Fibroblast of upper back skin (primary cell): ENCODE measurements at regions not wholly inside any gene's neighbourhood (a gene's known extent, or its start where the extent isn't known, plus 50 kb on each side); places are given as distances from the start of the nearest gene placed in this dataset.

Experiments
- DNase-seq: peaks from one replicate; pipeline ENCODE4 v3.0.0-alpha.2; 2013

DNA sequence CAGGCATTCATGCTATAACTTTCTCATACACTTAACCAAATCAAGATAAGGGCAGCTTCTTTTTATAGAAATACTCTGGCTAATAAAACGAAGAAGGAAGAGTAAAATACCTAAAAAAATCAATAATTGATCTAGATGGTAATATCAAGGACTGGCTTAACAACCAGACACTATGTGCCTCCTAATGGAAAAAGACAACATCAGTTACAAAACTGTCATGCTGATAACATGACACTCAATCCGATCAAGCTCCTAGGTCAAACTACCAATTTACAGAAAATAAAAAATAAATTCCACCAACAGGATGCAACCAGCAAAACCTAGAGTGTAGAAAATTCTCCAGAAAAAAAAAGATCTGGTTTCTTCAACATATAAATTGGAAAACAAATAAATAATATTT, 634.6 kb downstream of the IGSF11 start:
- no peak for DNase-seq

DNA sequence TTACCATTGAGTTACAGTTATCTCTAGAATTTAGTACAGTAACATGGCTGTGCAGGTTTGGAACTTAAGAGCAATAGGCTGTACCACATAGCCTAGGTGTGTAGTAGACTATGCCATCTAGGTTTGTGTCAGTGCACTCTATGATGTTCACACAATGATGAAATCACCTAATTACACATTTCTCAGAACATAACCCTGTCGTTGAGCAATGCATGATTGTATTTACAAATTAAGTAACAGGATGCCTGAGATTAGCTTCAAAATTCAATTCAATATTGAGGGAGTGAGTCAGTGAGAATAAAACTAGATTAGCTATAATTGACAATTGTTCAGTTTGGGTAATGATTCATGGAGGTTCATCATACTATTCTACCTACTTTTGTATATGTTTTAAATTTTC, 633.8 kb downstream of the IGSF11 start:
- no peak for DNase-seq

- no peak for DNase-seq
These were observed 632.8 kb downstream of the IGSF11 start for GRCh38 chr3:118401887-118402286.

- DNase-seq = no peak
These were observed 631.7 kb downstream of the IGSF11 start for GRCh38 chr3:118402971-118403370.

DNA sequence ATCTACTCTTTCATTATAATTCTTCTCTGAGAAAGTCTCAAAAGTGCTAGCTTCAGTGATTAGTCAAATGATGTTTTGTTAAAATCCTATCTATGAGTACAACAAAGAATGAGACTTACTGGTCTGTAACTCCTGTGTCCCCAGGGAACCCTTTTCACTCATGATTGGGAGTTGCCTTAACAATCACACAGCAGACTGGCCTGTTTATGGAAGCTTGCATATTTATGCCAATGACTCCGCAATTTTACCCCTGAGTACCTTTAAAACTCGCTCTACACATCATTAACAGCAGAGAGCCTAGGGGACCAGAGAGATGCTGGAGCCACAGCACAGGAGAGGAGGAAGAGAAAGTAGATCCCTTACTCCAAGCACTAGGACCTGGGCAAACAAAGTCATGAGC, 628.1 kb downstream of the IGSF11 start:
- no peak for DNase-seq

GRCh38 chr3:118408431-118408830, 626.2 kb downstream of the IGSF11 start:
- no peak for DNase-seq

GRCh38 chr3:118412503-118412902, 622.1 kb downstream of the IGSF11 start:
- DNase-seq = no peak

- no peak for DNase-seq
These were observed 609.3 kb downstream of the IGSF11 start for GRCh38 chr3:118425272-118425837.

GRCh38 chr3:118433825-118434224, 600.8 kb downstream of the IGSF11 start:
- no peak for DNase-seq

- DNase-seq = no peak
These were observed 598.7 kb downstream of the IGSF11 start for GRCh38 chr3:118435851-118436350.

DNA sequence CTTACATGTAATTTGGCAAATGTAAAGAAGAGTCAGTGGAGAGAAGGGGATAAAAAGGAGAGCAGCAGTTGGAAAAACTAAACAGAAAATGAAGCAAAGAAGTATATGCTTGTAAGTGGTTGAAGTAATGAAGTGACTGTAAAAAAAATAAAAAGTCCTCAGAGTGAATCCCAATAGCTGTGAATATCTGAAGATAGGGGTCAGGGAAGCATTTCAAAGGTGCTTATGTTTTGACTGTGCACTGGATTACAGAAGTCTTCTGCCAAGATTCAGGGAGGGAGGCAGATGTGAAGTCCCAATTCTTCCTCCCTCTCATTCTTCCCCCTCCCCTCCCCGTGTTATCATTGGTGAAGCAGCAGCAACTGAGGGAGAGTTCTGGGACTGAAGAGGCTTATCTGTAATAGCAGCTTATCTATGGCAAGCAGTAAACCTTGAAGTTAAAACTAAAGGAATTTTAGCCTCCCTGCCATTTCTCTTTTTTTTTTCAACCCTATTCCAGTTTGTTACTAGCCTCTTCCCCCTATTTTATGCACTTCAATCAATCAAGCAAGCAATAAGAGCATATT, 597.9 kb downstream of the IGSF11 start:
- no peak for DNase-seq

- no peak for DNase-seq
These were observed 589.6 kb downstream of the IGSF11 start for GRCh38 chr3:118445036-118445435.

GRCh38 chr3:118447339-118447738, 587.3 kb downstream of the IGSF11 start:
- no peak for DNase-seq

GRCh38 chr3:118466795-118467330, 567.8 kb downstream of the IGSF11 start:
- no peak for DNase-seq

GRCh38 chr3:118468801-118469200, 565.8 kb downstream of the IGSF11 start:
- DNase-seq = no peak

GRCh38 chr3:118472586-118472985, 562.1 kb downstream of the IGSF11 start:
- DNase-seq = no peak

GRCh38 chr3:118473343-118473742, 561.3 kb downstream of the IGSF11 start:
- no peak for DNase-seq

DNA sequence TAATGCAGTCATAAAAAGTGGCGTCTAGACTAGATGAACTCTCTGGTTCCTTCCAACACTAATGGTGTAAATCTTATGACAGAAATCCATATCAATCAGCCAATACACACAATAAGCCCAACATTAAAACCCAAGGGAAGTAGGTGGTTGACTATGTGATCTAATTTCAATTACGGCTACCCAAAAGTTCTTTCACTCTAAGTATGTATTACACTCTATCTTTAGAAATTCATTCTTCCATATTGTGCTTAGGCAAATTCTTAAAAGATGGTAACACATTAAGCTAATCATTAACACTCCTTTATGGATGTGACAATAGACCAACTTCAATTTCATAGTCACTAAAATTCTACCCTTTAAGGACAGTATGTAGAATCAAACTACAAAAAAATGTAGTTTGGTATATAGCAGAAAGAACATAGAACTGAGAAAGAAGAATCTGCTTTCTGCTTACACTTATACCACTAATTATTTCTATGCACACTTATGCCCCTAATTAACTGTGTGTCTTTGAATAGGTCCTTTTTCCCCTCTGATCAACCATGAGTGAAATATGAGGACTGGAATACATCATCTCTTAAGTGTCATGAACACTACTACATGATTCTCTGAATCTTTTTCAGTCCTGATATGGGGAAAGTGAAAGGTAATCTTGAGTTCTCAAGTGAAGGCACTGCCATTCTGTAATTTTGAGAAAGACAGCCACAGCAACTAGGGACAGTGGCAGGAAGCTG, 557.6 kb downstream of the IGSF11 start:
- no peak for DNase-seq

- DNase-seq = no peak
These were observed 556.9 kb downstream of the IGSF11 start for GRCh38 chr3:118477768-118478167.

DNA sequence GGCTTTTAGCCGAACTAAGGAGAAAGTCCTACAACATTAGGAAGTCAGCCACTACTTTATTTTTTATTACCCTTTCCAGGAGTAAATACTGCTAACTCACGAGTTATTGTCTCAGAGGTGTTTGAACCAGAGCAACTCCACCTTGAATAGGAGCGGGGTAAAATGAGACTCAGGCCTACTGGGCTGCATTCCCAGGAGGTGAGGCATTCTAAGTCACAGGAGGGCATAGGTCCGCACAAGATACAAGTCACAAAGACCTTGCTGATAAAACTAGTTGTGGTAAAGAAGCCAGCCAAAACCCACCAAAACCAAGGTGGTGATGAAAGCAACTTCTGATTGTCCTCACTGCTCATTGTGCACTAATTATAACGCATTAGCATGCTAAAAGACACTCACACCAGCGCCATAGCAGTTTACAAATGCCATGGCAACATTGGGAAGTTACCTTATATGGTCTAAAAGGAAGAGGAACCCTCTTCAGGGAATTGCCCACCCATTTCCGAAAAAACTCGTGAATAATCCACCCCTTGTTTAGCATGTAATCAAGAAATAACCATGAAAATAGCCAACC, 555.9 kb downstream of the IGSF11 start:
- DNase-seq = no peak

GRCh38 chr3:118479376-118479775, 555.3 kb downstream of the IGSF11 start:
- no peak for DNase-seq

DNA sequence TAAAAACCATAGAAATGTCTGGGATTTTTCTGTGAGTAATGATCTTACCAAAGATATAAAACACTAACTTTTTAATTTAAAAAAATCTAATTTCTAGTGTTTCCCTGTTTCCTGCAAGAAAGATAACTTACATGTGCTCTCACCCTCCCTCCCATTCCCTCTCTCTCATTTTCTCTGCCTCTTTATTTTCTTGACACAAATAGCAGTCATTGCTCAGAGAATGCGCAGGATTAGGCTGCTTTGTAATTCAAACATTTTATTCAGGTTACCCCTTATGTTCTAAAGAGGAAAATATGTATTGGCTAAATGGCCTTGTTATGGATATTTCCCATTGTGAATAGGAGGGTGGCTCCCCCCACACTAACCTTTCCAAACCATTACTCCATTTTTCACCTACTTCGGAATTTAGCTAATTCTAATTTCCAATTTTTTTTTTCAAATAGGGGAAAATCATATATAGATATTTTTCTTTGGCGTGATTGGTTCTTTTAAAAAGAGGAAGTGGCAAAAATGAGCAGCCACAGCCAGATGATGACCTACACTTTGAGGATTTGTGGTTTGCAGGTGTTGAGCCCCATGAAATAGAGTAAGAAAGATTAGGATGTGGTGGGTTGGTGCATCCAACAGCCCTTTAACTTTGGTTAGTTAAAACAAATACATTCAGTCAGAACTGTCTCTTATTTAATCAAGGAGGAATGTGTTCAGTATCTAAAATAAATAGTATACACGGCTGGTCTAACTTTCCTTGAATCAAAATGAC, 554.4 kb downstream of the IGSF11 start:
- no peak for DNase-seq

DNA sequence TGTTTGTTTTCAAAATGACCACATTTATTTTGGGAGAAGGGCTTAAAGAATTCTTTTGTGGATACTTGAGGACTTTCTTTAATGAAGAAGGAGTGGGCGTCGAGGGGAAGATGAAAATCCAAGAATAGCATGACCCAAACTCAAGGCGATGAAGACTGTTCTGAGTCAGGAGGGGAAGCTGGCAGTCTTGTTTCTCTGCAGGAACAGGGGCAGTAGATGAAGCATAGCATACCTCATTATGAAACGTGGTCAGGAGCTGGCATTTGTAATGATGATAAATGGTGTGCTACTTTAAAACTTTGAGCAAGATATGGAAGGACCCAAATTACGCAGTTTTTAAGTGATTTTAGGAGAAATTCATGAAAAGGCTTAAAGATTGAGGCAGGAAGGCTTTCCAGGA, 549.0 kb downstream of the IGSF11 start:
- no peak for DNase-seq
